WI38 (cell line): ENCODE measurements at regions not wholly inside any gene's neighbourhood (a gene's known extent, or its start where the extent isn't known, plus 50 kb on each side); places are given as distances from the start of the nearest gene placed in this dataset.

ENCODE experiments used
- H3K4me3 ChIP-seq: 2 replicates; pipeline ENCODE4 v1.5.1; 2011; ENCODE audit warnings: low read depth, mild to moderate bottlenecking, control low read depth, low read length
- TF ChIP-seq, protein P1 (sequence below): IDR thresholded peaks from 2 replicates; pipeline ENCODE4 v1.5.1; 2012; ENCODE audit warnings: low read depth, mild to moderate bottlenecking, control low read depth, low read length

GRCh38 chr2:123116595-123116994 lies 908.5 kb upstream of the CNTNAP5 start:
- TF ChIP-seq, protein P1, sequence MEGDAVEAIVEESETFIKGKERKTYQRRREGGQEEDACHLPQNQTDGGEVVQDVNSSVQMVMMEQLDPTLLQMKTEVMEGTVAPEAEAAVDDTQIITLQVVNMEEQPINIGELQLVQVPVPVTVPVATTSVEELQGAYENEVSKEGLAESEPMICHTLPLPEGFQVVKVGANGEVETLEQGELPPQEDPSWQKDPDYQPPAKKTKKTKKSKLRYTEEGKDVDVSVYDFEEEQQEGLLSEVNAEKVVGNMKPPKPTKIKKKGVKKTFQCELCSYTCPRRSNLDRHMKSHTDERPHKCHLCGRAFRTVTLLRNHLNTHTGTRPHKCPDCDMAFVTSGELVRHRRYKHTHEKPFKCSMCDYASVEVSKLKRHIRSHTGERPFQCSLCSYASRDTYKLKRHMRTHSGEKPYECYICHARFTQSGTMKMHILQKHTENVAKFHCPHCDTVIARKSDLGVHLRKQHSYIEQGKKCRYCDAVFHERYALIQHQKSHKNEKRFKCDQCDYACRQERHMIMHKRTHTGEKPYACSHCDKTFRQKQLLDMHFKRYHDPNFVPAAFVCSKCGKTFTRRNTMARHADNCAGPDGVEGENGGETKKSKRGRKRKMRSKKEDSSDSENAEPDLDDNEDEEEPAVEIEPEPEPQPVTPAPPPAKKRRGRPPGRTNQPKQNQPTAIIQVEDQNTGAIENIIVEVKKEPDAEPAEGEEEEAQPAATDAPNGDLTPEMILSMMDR, result no peak
- H3K4me3 ChIP-seq, result no peak overlapping the region

- H3K4me3 ChIP-seq, result no peak overlapping the region
- TF ChIP-seq, protein P1, result no peak
Observed at GRCh38 chr2:123127236-123127635, 897.9 kb upstream of the CNTNAP5 start.

GRCh38 chr2:123128951-123129350 lies 896.1 kb upstream of the CNTNAP5 start:
- TF ChIP-seq, protein P1, result no peak
- H3K4me3 ChIP-seq, result no peak overlapping the region

DNA sequence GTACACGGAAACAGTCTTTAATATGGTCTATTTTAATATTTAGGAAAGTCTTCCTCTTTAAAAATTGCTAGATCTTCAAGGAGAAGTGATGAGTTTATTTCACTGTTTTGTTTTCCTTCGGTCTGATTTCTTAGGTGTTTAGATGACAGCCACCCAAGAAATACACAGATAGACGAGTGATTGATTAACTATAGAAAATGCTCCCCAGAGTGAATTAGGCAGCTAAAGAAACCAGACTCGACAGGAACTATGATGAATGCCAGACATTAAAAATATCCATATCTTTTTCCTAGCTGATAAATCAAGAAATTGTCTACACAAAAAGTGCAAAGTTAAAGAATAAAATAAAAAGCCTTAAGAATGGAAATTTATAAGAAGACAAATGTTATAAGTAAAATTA lies 888.7 kb upstream of the CNTNAP5 start:
- TF ChIP-seq, protein P1, result no peak
- no peak overlapping the region for H3K4me3 ChIP-seq

GRCh38 chr2:123144082-123144481 lies 881.0 kb upstream of the CNTNAP5 start:
- H3K4me3 ChIP-seq, result no peak overlapping the region
- TF ChIP-seq, protein P1, result no peak

GRCh38 chr2:123153041-123153440 lies 872.0 kb upstream of the CNTNAP5 start:
- H3K4me3 ChIP-seq, result no peak overlapping the region
- TF ChIP-seq, protein P1, result no peak

DNA sequence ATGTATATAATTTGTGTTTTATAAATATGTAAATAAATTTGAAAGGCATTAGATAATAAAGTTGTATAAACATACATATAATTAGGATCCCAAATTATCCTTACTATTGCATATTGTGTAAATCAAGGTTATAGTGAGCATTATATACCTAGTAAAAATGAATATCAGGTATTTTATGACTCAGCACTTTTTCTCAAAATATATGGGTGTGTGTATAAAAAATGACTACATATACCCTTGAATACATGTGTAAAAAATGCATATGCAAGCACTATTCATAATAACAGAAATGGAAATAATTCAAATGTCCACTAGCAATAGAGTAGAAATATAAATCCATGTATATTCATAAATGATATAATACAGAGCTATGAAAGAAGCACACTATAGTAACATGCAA lies 870.9 kb upstream of the CNTNAP5 start:
- H3K4me3 ChIP-seq, result no peak overlapping the region
- TF ChIP-seq, protein P1, result no peak
